Peyer's patch (tissue), 4 donors: ENCODE measurements at regions not wholly inside any gene's neighbourhood (a gene's known extent, or its start where the extent isn't known, plus 50 kb on each side); places are given as distances from the start of the nearest gene placed in this dataset.

Experiments used
- DNase-seq, 3 donors: peaks; one replicate each; pipeline ENCODE4 v3.0.0-alpha.2; 2017 to 2019
- H3K27ac ChIP-seq, 4 donors: fragments of 200-600 bp; sonication (generic); one replicate each; pipeline ENCODE4 v1.5.1; 2016 to 2019
- H3K27me3 ChIP-seq, 2 donors: fragments of 200-600 bp; sonication (generic); one replicate each; pipeline ENCODE4 v1.5.1; 2019
- H3K36me3 ChIP-seq, 3 donors: fragments of 200-600 bp; sonication (generic); one replicate each; pipeline ENCODE4 v1.5.1; 2016 to 2019
- H3K4me1 ChIP-seq, 4 donors: fragments of 200-600 bp; sonication (generic); one replicate each; pipeline ENCODE4 v1.5.1; 2016 to 2019
- H3K4me3 ChIP-seq, 4 donors: fragments of 200-600 bp; sonication (generic); 1 replicate in 3 of 4; 2 replicates in 1 of 4; pipeline ENCODE4 v1.5.1; 2016 to 2019; ENCODE audit warnings: mild to moderate bottlenecking in 1 of 4
- H3K9me3 ChIP-seq, 4 donors: fragments of 200-600 bp; sonication (generic); one replicate each; pipeline ENCODE4 v1.5.1; 2016 to 2019; ENCODE audit warnings: mild to moderate bottlenecking in 1 of 4
- POLR2A ChIP-seq, 2 donors: fragments of 450-650 bp; IDR thresholded peaks; one replicate each; pipeline ENCODE4 v1.5.1; 2017; ENCODE audit warnings: antibody characterized with exemption in 2 of 2, mild to moderate bottlenecking in 2 of 2, moderate library complexity in 2 of 2
- TF ChIP-seq, protein P1 (sequence below), 6 experiments: fragments of 450-650 bp in 4 of 6; fragments of 200-600 bp in 2 of 6; sonication (generic) in 1 of 6; IDR thresholded peaks; one replicate each; pipeline ENCODE4 v1.5.1; 2017 to 2019; ENCODE audit warnings: antibody characterized with exemption in 6 of 6, mild to moderate bottlenecking in 3 of 6, moderate library complexity in 1 of 6

GRCh38 chr1:190599670-190600069 lies 122.0 kb upstream of the BRINP3 start:
- no peaks in the 10 kb centered on the region for H3K36me3 ChIP-seq
- H3K27me3 ChIP-seq, result no peaks in the 10 kb centered on the region
- no peak for DNase-seq
- peaks cover 0 to 12% (median 0%) of the 10 kb centered on the region in 4 donors for H3K4me1 ChIP-seq
- no peak overlapping the region for H3K4me3 ChIP-seq
- no peak overlapping the region for H3K27ac ChIP-seq
- no peaks in the 10 kb centered on the region for H3K9me3 ChIP-seq
- TF ChIP-seq, protein P1, sequence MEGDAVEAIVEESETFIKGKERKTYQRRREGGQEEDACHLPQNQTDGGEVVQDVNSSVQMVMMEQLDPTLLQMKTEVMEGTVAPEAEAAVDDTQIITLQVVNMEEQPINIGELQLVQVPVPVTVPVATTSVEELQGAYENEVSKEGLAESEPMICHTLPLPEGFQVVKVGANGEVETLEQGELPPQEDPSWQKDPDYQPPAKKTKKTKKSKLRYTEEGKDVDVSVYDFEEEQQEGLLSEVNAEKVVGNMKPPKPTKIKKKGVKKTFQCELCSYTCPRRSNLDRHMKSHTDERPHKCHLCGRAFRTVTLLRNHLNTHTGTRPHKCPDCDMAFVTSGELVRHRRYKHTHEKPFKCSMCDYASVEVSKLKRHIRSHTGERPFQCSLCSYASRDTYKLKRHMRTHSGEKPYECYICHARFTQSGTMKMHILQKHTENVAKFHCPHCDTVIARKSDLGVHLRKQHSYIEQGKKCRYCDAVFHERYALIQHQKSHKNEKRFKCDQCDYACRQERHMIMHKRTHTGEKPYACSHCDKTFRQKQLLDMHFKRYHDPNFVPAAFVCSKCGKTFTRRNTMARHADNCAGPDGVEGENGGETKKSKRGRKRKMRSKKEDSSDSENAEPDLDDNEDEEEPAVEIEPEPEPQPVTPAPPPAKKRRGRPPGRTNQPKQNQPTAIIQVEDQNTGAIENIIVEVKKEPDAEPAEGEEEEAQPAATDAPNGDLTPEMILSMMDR (IDR thresholded peaks at IDR 0.05), result no peak
- no peak for TF ChIP-seq POLR2A (IDR thresholded peaks at IDR 0.05)

GRCh38 chr1:190602325-190602724 lies 124.7 kb upstream of the BRINP3 start:
- H3K9me3 ChIP-seq, result no peaks in the 10 kb centered on the region
- no peak for DNase-seq
- no peaks in the 10 kb centered on the region for H3K27me3 ChIP-seq
- no peak overlapping the region for H3K4me3 ChIP-seq
- no peaks in the 10 kb centered on the region for H3K4me1 ChIP-seq
- no peaks in the 10 kb centered on the region for H3K36me3 ChIP-seq
- TF ChIP-seq, protein P1 (IDR thresholded peaks at IDR 0.05), result no peak
- no peak for TF ChIP-seq POLR2A (IDR thresholded peaks at IDR 0.05)
- H3K27ac ChIP-seq, result no peak overlapping the region

- Histone ChIP-seq H3K4me1 (no peaks in the 10 kb centered on the region), H3K9me3 (no peaks in the 10 kb centered on the region), H3K27ac (no peak overlapping the region), H3K4me3 (no peak overlapping the region), H3K36me3 (no peaks in the 10 kb centered on the region), H3K27me3 (no peaks in the 10 kb centered on the region)
- no peak for DNase-seq
- TF ChIP-seq POLR2A (IDR thresholded peaks at IDR 0.05), result no peak
- TF ChIP-seq, protein P1 (IDR thresholded peaks at IDR 0.05), result no peak
These were observed 130.6 kb upstream of the BRINP3 start for GRCh38 chr1:190608282-190608681.

DNA sequence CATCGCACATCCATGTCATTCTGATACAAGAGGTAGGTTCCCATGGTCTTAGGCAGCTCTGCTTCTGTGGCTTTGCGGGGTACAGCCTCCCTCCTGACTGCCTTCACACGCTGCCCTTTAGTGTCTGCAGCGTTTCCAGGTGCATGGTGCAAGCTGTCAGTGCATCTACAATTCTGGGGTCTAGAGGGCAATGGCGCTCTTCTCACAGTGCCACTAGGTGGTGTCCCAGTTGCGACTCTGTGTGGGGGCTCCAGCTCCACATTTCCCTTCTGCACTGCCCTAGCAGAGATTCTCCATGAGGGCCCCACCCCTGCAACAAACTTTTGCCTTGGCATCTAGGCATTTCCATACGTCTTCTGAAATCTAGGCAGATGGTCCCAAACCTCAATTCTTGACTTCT lies 138.2 kb upstream of the BRINP3 start:
- H3K27me3 ChIP-seq, result no peaks in the 10 kb centered on the region
- H3K4me3 ChIP-seq, result no peak overlapping the region
- H3K9me3 ChIP-seq, result no peaks in the 10 kb centered on the region
- no peak overlapping the region for H3K27ac ChIP-seq
- H3K36me3 ChIP-seq, result no peaks in the 10 kb centered on the region
- TF ChIP-seq, protein P1 (IDR thresholded peaks at IDR 0.05), result no peak
- no peak for TF ChIP-seq POLR2A (IDR thresholded peaks at IDR 0.05)
- no peak for DNase-seq
- H3K4me1 ChIP-seq, result no peaks in the 10 kb centered on the region

GRCh38 chr1:190616235-190616634 lies 138.6 kb upstream of the BRINP3 start:
- Histone ChIP-seq H3K27ac (no peak overlapping the region), H3K4me1 (no peaks in the 10 kb centered on the region), H3K27me3 (no peaks in the 10 kb centered on the region), H3K9me3 (no peaks in the 10 kb centered on the region), H3K36me3 (no peaks in the 10 kb centered on the region), H3K4me3 (no peak overlapping the region)
- TF ChIP-seq POLR2A (IDR thresholded peaks at IDR 0.05), result no peak
- TF ChIP-seq, protein P1 (IDR thresholded peaks at IDR 0.05), result no peak
- DNase-seq, result no peak

- Histone ChIP-seq H3K9me3 (no peaks in the 10 kb centered on the region), H3K27ac (no peak overlapping the region), H3K4me1 (no peaks in the 10 kb centered on the region), H3K4me3 (no peak overlapping the region), H3K27me3 (no peaks in the 10 kb centered on the region), H3K36me3 (no peaks in the 10 kb centered on the region)
- no peak for TF ChIP-seq POLR2A (IDR thresholded peaks at IDR 0.05)
- TF ChIP-seq, protein P1 (IDR thresholded peaks at IDR 0.05), result no peak
- no peak for DNase-seq
These were observed 142.1 kb upstream of the BRINP3 start for GRCh38 chr1:190619724-190620123.
